ENCODE measurements at regions not wholly inside any gene's neighbourhood (a gene's known extent, or its start where the extent isn't known, plus 50 kb on each side); places are given as distances from the start of the nearest gene placed in this dataset.

DNA sequence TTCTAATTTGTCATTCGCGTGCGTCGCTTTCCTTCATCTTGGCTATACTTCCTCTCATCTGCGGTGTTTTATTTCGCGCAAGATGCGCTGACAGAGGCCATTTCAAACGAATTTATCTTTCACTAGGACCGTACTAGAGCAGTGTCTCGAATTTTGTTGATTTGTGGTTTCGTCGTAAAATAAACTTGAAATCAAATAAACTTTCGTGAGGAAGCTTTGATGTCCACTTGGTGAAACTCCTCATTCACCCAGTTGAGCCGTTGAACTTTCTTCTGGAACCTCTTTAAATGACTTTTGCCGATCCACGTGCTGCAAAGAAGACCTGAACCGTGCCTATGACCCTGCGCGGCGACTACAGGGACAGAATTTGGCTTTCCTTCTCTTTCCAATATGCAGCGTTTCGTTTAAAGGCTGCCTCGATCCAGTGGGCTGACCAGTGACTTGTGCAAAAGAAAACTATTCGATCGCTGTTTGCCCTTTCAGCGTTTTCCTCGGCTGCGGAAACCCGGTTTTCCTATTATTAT is 163.9 kb upstream of the PPP1R3A start:
- TF ChIP-seq, protein P1, sequence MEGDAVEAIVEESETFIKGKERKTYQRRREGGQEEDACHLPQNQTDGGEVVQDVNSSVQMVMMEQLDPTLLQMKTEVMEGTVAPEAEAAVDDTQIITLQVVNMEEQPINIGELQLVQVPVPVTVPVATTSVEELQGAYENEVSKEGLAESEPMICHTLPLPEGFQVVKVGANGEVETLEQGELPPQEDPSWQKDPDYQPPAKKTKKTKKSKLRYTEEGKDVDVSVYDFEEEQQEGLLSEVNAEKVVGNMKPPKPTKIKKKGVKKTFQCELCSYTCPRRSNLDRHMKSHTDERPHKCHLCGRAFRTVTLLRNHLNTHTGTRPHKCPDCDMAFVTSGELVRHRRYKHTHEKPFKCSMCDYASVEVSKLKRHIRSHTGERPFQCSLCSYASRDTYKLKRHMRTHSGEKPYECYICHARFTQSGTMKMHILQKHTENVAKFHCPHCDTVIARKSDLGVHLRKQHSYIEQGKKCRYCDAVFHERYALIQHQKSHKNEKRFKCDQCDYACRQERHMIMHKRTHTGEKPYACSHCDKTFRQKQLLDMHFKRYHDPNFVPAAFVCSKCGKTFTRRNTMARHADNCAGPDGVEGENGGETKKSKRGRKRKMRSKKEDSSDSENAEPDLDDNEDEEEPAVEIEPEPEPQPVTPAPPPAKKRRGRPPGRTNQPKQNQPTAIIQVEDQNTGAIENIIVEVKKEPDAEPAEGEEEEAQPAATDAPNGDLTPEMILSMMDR (IDR thresholded peaks at IDR 0.05) = no peak
- TF ChIP-seq POLR2A (IDR thresholded peaks at IDR 0.05) = no peak

All from esophagus squamous epithelium (tissue), 4 donors.